Nephron progenitor cell (in vitro differentiated cells): ENCODE measurements at regions not wholly inside any gene's neighbourhood (a gene's known extent, or its start where the extent isn't known, plus 50 kb on each side); places are given as distances from the start of the nearest gene placed in this dataset.

ENCODE experiments used
- DNase-seq: peaks from one replicate; pipeline ENCODE4 v3.0.0; 2021
- H3K27ac Mint-ChIP-seq: 2 replicates; pipeline ENCODE4 v1.8.0; 2021; ENCODE audit warnings: mild to moderate bottlenecking, moderate library complexity, mixed read lengths
- H3K27me3 Mint-ChIP-seq: 2 replicates; pipeline ENCODE4 v1.8.0; 2021; ENCODE audit warnings: mild to moderate bottlenecking, low read depth, mixed read lengths; ENCODE audit not compliant: poor library complexity
- H3K36me3 Mint-ChIP-seq: 2 replicates; pipeline ENCODE4 v1.8.0; 2021; ENCODE audit warnings: low read depth, mixed read lengths
- H3K4me1 Mint-ChIP-seq: 2 replicates; pipeline ENCODE4 v1.8.0; 2021; ENCODE audit warnings: mixed read lengths
- H3K4me3 Mint-ChIP-seq: 2 replicates; pipeline ENCODE4 v1.8.0; 2021; ENCODE audit warnings: mild to moderate bottlenecking, moderate library complexity, mixed read lengths
- H3K9me3 Mint-ChIP-seq: 2 replicates; pipeline ENCODE4 v1.8.0; 2021; ENCODE audit warnings: mild to moderate bottlenecking, moderate library complexity, mixed read lengths
- TF ChIP-seq, protein P1 (sequence below): fragments of 200-600 bp; sonication (generic); IDR thresholded peaks from 2 replicates; pipeline ENCODE4 v1.5.0; 2021; ENCODE audit warnings: antibody characterized with exemption

DNA sequence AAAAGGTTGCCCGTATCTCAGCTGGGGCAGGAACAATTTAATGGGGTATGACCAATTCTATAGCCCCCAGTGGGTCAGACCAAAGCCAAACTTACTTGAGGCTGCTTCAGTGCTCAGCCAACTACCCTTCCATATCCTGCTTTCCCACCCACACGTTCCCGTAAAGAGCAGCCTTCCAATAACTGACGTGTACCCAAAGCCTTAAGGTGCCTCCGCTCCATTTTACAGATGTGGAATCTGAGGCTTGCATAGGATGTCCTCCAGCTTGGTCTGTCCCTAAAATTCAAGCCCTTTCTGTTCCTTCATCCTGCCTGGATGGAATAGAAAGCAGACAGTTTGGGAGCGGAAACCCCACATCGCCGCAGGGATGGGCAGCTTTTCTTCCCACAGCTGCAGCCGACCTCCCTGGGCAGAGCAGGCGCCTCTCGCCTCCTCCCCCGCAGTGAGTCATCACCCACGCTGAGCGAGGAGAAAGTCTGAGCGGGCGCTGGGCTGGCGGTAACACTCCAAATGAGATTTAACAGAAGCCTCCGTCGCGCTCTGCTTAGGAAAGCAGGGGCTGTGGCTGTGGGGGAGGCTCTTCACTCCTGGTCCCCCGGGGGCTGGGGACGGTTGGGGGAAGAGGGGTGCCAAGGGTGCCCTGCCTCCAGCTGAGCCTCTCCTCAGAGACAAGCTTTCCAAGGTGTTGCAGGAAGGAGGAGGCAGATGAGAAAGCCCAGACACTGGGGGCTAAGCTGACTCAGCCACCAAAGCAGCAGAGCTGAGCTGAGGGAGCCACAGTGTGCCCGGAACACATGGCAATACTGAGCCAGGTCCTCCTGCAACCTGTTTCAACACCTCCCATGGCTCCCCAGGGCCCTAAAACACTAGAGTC, 57.8 kb upstream of the HRH1 start:
- H3K27ac Mint-ChIP-seq: no peak overlapping the region
- peaks cover 3% of the 10 kb centered on the region for H3K9me3 Mint-ChIP-seq
- H3K36me3 Mint-ChIP-seq: no peaks in the 10 kb centered on the region
- H3K4me1 Mint-ChIP-seq: peaks cover 26% of the 10 kb centered on the region
- DNase-seq: peak; percentile 70
- H3K27me3 Mint-ChIP-seq: peaks cover 13% of the 10 kb centered on the region
- H3K4me3 Mint-ChIP-seq: peak overlapping the region; percentile 68
- TF ChIP-seq, protein P1, sequence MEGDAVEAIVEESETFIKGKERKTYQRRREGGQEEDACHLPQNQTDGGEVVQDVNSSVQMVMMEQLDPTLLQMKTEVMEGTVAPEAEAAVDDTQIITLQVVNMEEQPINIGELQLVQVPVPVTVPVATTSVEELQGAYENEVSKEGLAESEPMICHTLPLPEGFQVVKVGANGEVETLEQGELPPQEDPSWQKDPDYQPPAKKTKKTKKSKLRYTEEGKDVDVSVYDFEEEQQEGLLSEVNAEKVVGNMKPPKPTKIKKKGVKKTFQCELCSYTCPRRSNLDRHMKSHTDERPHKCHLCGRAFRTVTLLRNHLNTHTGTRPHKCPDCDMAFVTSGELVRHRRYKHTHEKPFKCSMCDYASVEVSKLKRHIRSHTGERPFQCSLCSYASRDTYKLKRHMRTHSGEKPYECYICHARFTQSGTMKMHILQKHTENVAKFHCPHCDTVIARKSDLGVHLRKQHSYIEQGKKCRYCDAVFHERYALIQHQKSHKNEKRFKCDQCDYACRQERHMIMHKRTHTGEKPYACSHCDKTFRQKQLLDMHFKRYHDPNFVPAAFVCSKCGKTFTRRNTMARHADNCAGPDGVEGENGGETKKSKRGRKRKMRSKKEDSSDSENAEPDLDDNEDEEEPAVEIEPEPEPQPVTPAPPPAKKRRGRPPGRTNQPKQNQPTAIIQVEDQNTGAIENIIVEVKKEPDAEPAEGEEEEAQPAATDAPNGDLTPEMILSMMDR: no peak

DNA sequence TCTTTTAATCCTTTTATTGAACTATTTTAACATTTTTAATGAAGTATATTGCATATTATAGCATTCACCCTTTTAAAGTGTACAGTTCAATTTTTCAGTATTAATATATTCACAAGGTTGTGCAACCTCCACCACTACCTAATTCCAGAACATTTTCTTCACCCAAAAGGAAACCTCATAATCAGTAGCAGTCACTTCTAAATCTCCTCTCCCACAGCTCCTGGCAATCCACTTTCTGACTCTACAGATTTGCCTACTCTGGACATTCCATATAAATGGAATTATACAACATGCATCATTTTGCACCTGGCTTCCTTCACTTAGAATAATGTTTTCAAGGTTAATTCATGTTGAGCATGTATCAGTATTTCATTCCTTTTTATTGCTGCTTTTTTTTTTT, 55.0 kb upstream of the HRH1 start:
- no peaks in the 10 kb centered on the region for H3K36me3 Mint-ChIP-seq
- H3K27me3 Mint-ChIP-seq: peaks cover 27% of the 10 kb centered on the region
- H3K9me3 Mint-ChIP-seq: peaks cover 22% of the 10 kb centered on the region
- H3K4me3 Mint-ChIP-seq: no peak overlapping the region
- H3K4me1 Mint-ChIP-seq: peaks cover 26% of the 10 kb centered on the region
- TF ChIP-seq, protein P1: no peak
- no peak for DNase-seq
- H3K27ac Mint-ChIP-seq: no peak overlapping the region
